HEK293 (cell line): ENCODE measurements at regions not wholly inside any gene's neighbourhood (a gene's known extent, or its start where the extent isn't known, plus 50 kb on each side); places are given as distances from the start of the nearest gene placed in this dataset.

ENCODE experiments used
- CTCF ChIA-PET: fragments of 350-600 bp; formaldehyde crosslinking; extraction: SDS; loops from one replicate; lab custom pipeline; 2021; ENCODE audit warnings: antibody characterized with exemption; lab: Yijun Ruan, JAX
- POLR2A ChIA-PET: fragments of 300-600 bp; formaldehyde crosslinking; extraction: SDS; loops from one replicate; lab custom pipeline; 2020; ENCODE audit warnings: antibody characterized with exemption, inconsistent platforms; lab: Yijun Ruan, JAX
- H3K27ac ChIP-seq: fragments of 200-500 bp; sonication (Bioruptor generic); 2 replicates; pipeline ENCODE4 v1.5.1; 2014; ENCODE audit warnings: low read depth, low read length, control low read depth, inconsistent platforms; ENCODE audit errors: extremely low read depth
- H3K36me3 ChIP-seq, 2 experiments: fragments of 200-500 bp in 1 of 2; sonication (Bioruptor generic) in 1 of 2; 1 replicate in 1 of 2; 2 replicates in 1 of 2; pipeline ENCODE4 v1.5.1; 2014 to 2017; ENCODE audit warnings: inconsistent platforms in 2 of 2, low read length in 2 of 2; ENCODE audit not compliant: control insufficient read depth in 2 of 2, insufficient read depth in 1 of 2
- H3K4me1 ChIP-seq: fragments of 200-500 bp; sonication (Bioruptor generic); 2 replicates; pipeline ENCODE4 v1.5.1; 2014; ENCODE audit warnings: mild to moderate bottlenecking, low read length, inconsistent platforms; ENCODE audit not compliant: control insufficient read depth, insufficient read depth
- H3K4me3 ChIP-seq: 2 replicates; pipeline ENCODE4 v1.5.1; 2011; ENCODE audit warnings: low read depth, mild to moderate bottlenecking, control low read depth, low read length, moderate library complexity
- H3K9me3 ChIP-seq: fragments of 200-500 bp; sonication (Bioruptor generic); 2 replicates; pipeline ENCODE4 v1.5.1; 2014; ENCODE audit warnings: low read depth, low read length, inconsistent platforms; ENCODE audit not compliant: control insufficient read depth, insufficient read depth
- EGR2 ChIP-seq: fragments of 450-650 bp; formaldehyde crosslinking; IDR thresholded peaks from 2 replicates; pipeline ENCODE4 v1.5.1; 2016; ENCODE audit warnings: low read depth, missing biosample characterization, missing genetic modification characterization
- ZBTB21 ChIP-seq: fragments of 450-650 bp; formaldehyde crosslinking; IDR thresholded peaks from 2 replicates; pipeline ENCODE4 v1.5.1; 2017; ENCODE audit warnings: missing biosample characterization, missing genetic modification characterization
- ZFP41 ChIP-seq: fragments of 450-650 bp; formaldehyde crosslinking; IDR thresholded peaks from 2 replicates; pipeline ENCODE4 v1.5.1; 2016; ENCODE audit warnings: missing biosample characterization, missing genetic modification characterization, borderline replicate concordance
- ZNF112 ChIP-seq: fragments of 450-650 bp; formaldehyde crosslinking; IDR thresholded peaks from 2 replicates; pipeline ENCODE4 v1.5.0; 2017; ENCODE audit warnings: missing biosample characterization, missing genetic modification characterization
- ZNF133 ChIP-seq: fragments of 450-650 bp; formaldehyde crosslinking; IDR thresholded peaks from 2 replicates; pipeline ENCODE4 v1.5.1; 2016; ENCODE audit warnings: missing biosample characterization, missing genetic modification characterization
- ZNF23 ChIP-seq: fragments of 450-650 bp; formaldehyde crosslinking; IDR thresholded peaks from 2 replicates; pipeline ENCODE4 v1.5.1; 2016; ENCODE audit warnings: missing biosample characterization, missing genetic modification characterization, borderline replicate concordance
- ZNF280C ChIP-seq: fragments of 450-650 bp; formaldehyde crosslinking; IDR thresholded peaks from 2 replicates; pipeline ENCODE4 v1.5.1; 2016; ENCODE audit warnings: missing biosample characterization, missing genetic modification characterization
- ZNF362 ChIP-seq: fragments of 450-650 bp; formaldehyde crosslinking; IDR thresholded peaks from 2 replicates; pipeline ENCODE4 v1.5.1; 2016; ENCODE audit warnings: missing biosample characterization, missing genetic modification characterization
- ZNF555 ChIP-seq: fragments of 450-650 bp; formaldehyde crosslinking; conservative IDR thresholded peaks from 2 replicates; pipeline ENCODE4 v1.5.1; 2017; ENCODE audit warnings: missing biosample characterization, mild to moderate bottlenecking, missing genetic modification characterization, inconsistent platforms
- ZNF629 ChIP-seq: fragments of 450-650 bp; formaldehyde crosslinking; IDR thresholded peaks from 2 replicates; pipeline ENCODE4 v1.5.1; 2017; ENCODE audit warnings: missing biosample characterization, missing genetic modification characterization
- ZNF660 ChIP-seq: fragments of 450-650 bp; IDR thresholded peaks from 2 replicates; pipeline ENCODE4 v1.5.1; 2018; ENCODE audit warnings: missing biosample characterization, mild to moderate bottlenecking, missing genetic modification characterization
- ZNF768 ChIP-seq: fragments of 450-650 bp; formaldehyde crosslinking; IDR thresholded peaks from 2 replicates; pipeline ENCODE4 v1.5.1; 2018; ENCODE audit warnings: missing biosample characterization, mild to moderate bottlenecking, missing genetic modification characterization
- ZSCAN16 ChIP-seq: fragments of 450-650 bp; formaldehyde crosslinking; IDR thresholded peaks from 2 replicates; pipeline ENCODE4 v1.5.1; 2016; ENCODE audit warnings: missing biosample characterization, missing genetic modification characterization
- ZXDB ChIP-seq: fragments of 450-650 bp; formaldehyde crosslinking; IDR thresholded peaks from 2 replicates; pipeline ENCODE4 v1.5.1; 2016; ENCODE audit warnings: missing biosample characterization, missing genetic modification characterization
- TF ChIP-seq, protein P1 (sequence below): fragments of 450-650 bp; formaldehyde crosslinking; IDR thresholded peaks from 2 replicates; pipeline ENCODE4 v1.5.1; 2016; ENCODE audit warnings: missing biosample characterization, missing genetic modification characterization, borderline replicate concordance

DNA sequence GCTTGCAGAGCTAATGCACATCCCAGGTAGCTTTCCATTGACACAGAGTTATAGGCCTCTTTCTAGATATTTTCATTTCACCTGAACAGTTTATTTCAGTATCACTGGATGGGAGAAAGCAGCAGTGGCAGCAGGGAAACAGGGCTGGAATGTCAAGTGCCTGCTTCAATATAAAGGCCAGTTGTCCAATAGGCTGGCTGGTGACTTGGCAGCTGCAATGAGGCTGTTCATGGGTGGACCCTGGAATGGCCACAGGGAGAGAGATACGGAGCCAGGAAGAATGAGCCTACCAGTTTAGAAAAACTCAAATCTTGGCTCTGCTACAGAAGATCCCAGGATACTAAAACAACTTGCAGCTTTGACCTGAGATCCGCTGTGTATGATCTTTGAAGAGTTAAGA is 185.0 kb downstream of the BCL11A start (continued):
- TF ChIP-seq ZNF362 (no peak), ZNF555 (no peak)

- POLR2A ChIA-PET = no interaction called here
- CTCF ChIA-PET = no interaction called here
- no peak overlapping the region for H3K27ac ChIP-seq
Measured at GRCh38 chr2:60366135-60366712, 187.2 kb downstream of the BCL11A start.

DNA sequence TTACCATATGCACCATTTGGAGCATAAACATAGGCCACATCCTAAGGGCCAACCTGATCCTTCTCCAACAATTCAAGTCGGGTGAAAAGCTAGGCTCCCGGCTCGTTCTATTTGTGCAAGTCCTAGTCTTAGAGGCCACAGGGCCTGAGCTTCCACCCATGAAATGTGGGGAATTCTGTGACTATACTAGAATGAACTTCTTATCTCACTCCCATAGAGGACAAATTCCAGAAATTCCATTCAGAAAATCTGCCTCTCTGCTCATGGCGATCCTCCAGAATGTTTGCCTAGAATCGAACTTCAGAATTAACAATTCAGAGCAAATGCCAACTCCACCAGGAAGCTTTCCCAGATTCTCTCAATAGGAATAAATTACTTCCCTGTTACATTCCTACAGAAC is 187.9 kb downstream of the BCL11A start:
- ChIA-PET CTCF (interaction anchor here (1.5 kb wide), 1 partner anchor 216 kb away, joined by 3 read pairs; no protein-coding TSS in a partner anchor), POLR2A (no interaction called here)
- H3K9me3 ChIP-seq = no peaks in the 10 kb centered on the region
- no peak overlapping the region for H3K4me3 ChIP-seq
- no peak overlapping the region for H3K27ac ChIP-seq
- TF ChIP-seq, protein P1, sequence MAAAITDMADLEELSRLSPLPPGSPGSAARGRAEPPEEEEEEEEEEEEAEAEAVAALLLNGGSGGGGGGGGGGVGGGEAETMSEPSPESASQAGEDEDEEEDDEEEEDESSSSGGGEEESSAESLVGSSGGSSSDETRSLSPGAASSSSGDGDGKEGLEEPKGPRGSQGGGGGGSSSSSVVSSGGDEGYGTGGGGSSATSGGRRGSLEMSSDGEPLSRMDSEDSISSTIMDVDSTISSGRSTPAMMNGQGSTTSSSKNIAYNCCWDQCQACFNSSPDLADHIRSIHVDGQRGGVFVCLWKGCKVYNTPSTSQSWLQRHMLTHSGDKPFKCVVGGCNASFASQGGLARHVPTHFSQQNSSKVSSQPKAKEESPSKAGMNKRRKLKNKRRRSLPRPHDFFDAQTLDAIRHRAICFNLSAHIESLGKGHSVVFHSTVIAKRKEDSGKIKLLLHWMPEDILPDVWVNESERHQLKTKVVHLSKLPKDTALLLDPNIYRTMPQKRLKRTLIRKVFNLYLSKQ (tag by site-specific recombination) = no peak
- TF ChIP-seq ZNF133 (tag by site-specific recombination) = no peak
- no peak for TF ChIP-seq ZNF660 (tag by site-specific recombination)
- TF ChIP-seq EGR2 (tag by site-specific recombination) = no peak
- no peak for TF ChIP-seq ZXDB (tag by site-specific recombination)
- no peak for TF ChIP-seq ZNF280C (tag by site-specific recombination)
- TF ChIP-seq ZNF112 (tag by site-specific recombination) = no peak
- no peak for TF ChIP-seq ZSCAN16 (tag by site-specific recombination)
- TF ChIP-seq ZNF629 (tag by site-specific recombination) = no peak
- no peak for TF ChIP-seq ZBTB21
- TF ChIP-seq ZNF555 = no peak
- no peak for TF ChIP-seq ZNF362
- TF ChIP-seq ZNF23 (tag by site-specific recombination) = no peak
- no peak for TF ChIP-seq ZFP41 (tag by site-specific recombination)
- H3K4me1 ChIP-seq = no peaks in the 10 kb centered on the region
- no peaks in the 10 kb centered on the region for H3K36me3 ChIP-seq

More at GRCh38 chr2:60366135-60366712, 187.2 kb downstream of the BCL11A start:
- H3K4me3 ChIP-seq = no peak overlapping the region
- no peaks in the 10 kb centered on the region for H3K9me3 ChIP-seq
- TF ChIP-seq ZNF768 (tag by site-specific recombination) = no peak
- no peaks in the 10 kb centered on the region for H3K36me3 ChIP-seq
- no peaks in the 10 kb centered on the region for H3K4me1 ChIP-seq
